AG09309 (cell line): ENCODE measurements at regions not wholly inside any gene's neighbourhood (a gene's known extent, or its start where the extent isn't known, plus 50 kb on each side); places are given as distances from the start of the nearest gene placed in this dataset.
"Not testable (repeated sequence)": the region's sequence is repeated elsewhere in the genome, so short reads cannot be mapped to it uniquely, and the experiment has no call there.

Experiments
- DNase-seq: peaks from one replicate; pipeline ENCODE4 v3.0.0-alpha.2; 2010; ENCODE audit warnings: low read depth
- H3K4me3 ChIP-seq: 2 replicates; pipeline ENCODE4 v1.5.1; 2011; ENCODE audit warnings: mild to moderate bottlenecking, low read depth, low read length, moderate library complexity; ENCODE audit not compliant: control insufficient read depth
- CTCF ChIP-seq: IDR thresholded peaks from 2 replicates; pipeline ENCODE4 v1.5.1; 2011; ENCODE audit warnings: mild to moderate bottlenecking, low read depth, low read length, inconsistent platforms; ENCODE audit not compliant: insufficient read depth, control insufficient read depth; ENCODE audit errors: missing control alignments

GRCh38 chr20:10115021-10115420 is 80.2 kb downstream of the ANKEF1 start:
- TF ChIP-seq CTCF: no peak
- H3K4me3 ChIP-seq: no peak overlapping the region
- DNase-seq: peak; percentile 70

- H3K4me3 ChIP-seq: no peak overlapping the region
- TF ChIP-seq CTCF: no peak
- DNase-seq: no peak
These were observed 84.5 kb downstream of the ANKEF1 start for GRCh38 chr20:10119336-10119735.

- not testable (repeated sequence) for H3K4me3 ChIP-seq, DNase-seq
These were observed 90.1 kb downstream of the ANKEF1 start for GRCh38 chr20:10124883-10125282.

GRCh38 chr20:10125757-10126156 is 91.0 kb downstream of the ANKEF1 start:
- no peak for TF ChIP-seq CTCF
- DNase-seq: no peak
- H3K4me3 ChIP-seq: no peak overlapping the region

GRCh38 chr20:10129749-10130148 is 88.9 kb upstream of the SNAP25 start:
- TF ChIP-seq CTCF: no peak
- H3K4me3 ChIP-seq: no peak overlapping the region
- no peak for DNase-seq

- no peak for DNase-seq
- TF ChIP-seq CTCF: no peak
- no peak overlapping the region for H3K4me3 ChIP-seq
These were observed 86.8 kb upstream of the SNAP25 start for GRCh38 chr20:10131732-10132345.

- no peak overlapping the region for H3K4me3 ChIP-seq
- TF ChIP-seq CTCF: no peak
- DNase-seq: no peak
These were observed 86.2 kb upstream of the SNAP25 start for GRCh38 chr20:10132387-10132786.
